Lower leg skin (tissue), 4 donors: ENCODE measurements at regions not wholly inside any gene's neighbourhood (a gene's known extent, or its start where the extent isn't known, plus 50 kb on each side); places are given as distances from the start of the nearest gene placed in this dataset.

Experiments used
- DNase-seq, 2 donors: peaks; one replicate each; pipeline ENCODE4 v3.0.0-alpha.2; 2019; ENCODE audit warnings: low spot score in 2 of 2
- H3K4me3 ChIP-seq: fragments of 200-600 bp; sonication (generic); 2 replicates; pipeline ENCODE4 v1.5.1; 2017; ENCODE audit warnings: mild to moderate bottlenecking, low read depth; ENCODE audit not compliant: poor library complexity, severe bottlenecking
- POLR2A ChIP-seq, 2 donors: fragments of 450-650 bp; IDR thresholded peaks; one replicate each; pipeline ENCODE4 v1.6.1; 2016 to 2017; ENCODE audit warnings: antibody characterized with exemption in 2 of 2, mild to moderate bottlenecking in 1 of 2, moderate library complexity in 1 of 2
- WGBS, 2 donors: methylation state at CpG; one replicate each; pipeline ENCODE4 v1.1.5; 2018; 5-methylcytosine and 5-hydroxymethylcytosine counted together
- intact Hi-C: fragments of 100-400 bp; cut with DNase I; formaldehyde crosslinking; loops from one replicate; pipeline ENCODE4 v1.15.0; 2023; ENCODE audit warnings: low total_unique reads
- TF ChIP-seq, protein P1 (sequence below), 3 donors: fragments of 450-650 bp; IDR thresholded peaks; one replicate each; pipeline ENCODE4 v1.5.1; 2016; ENCODE audit warnings: antibody characterized with exemption in 3 of 3, mild to moderate bottlenecking in 3 of 3, moderate library complexity in 2 of 3

- 57 to 68% methylated on average over 3 of the region's 3 CpGs for WGBS, 2 donors
- no peak for TF ChIP-seq POLR2A (IDR thresholded peaks at IDR 0.05)
- TF ChIP-seq, protein P1, sequence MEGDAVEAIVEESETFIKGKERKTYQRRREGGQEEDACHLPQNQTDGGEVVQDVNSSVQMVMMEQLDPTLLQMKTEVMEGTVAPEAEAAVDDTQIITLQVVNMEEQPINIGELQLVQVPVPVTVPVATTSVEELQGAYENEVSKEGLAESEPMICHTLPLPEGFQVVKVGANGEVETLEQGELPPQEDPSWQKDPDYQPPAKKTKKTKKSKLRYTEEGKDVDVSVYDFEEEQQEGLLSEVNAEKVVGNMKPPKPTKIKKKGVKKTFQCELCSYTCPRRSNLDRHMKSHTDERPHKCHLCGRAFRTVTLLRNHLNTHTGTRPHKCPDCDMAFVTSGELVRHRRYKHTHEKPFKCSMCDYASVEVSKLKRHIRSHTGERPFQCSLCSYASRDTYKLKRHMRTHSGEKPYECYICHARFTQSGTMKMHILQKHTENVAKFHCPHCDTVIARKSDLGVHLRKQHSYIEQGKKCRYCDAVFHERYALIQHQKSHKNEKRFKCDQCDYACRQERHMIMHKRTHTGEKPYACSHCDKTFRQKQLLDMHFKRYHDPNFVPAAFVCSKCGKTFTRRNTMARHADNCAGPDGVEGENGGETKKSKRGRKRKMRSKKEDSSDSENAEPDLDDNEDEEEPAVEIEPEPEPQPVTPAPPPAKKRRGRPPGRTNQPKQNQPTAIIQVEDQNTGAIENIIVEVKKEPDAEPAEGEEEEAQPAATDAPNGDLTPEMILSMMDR (IDR thresholded peaks at IDR 0.05) = no peak
- no peak overlapping the region for H3K4me3 ChIP-seq
- intact Hi-C loops = no loop called here
- peak in 1 of 2 donors; percentile 13 for DNase-seq
Observed at GRCh38 chr3:44048196-44048924, 193.3 kb upstream of the TOPAZ1 start.

GRCh38 chr3:44048949-44049348, 192.7 kb upstream of the TOPAZ1 start:
- WGBS, 2 donors = 77 to 88% methylated on average over 2 of the region's 2 CpGs
- H3K4me3 ChIP-seq = no peak overlapping the region
- peak in 1 of 2 donors; percentile 20 for DNase-seq
- no peak for TF ChIP-seq POLR2A (IDR thresholded peaks at IDR 0.05)
- intact Hi-C loops = no loop called here

DNA sequence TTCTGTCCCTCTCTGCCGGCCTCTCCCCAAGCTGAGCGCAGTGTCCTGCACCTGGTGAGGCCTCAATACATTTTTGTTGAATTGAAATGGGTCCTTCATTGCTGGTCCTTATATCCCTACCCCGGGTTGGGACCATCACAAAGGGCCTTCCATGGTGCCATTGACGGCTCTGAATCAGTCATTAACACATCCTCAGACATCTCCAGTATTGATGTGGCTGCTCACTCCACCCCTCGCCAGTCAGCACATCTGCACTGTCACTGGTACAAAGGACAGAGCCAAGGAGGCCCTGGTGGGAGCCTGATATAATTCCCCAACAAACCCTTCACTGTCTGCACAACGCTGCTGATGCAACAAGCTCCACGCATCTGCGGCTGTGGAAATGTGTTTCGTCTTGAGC, 191.6 kb upstream of the TOPAZ1 start:
- intact Hi-C loops = no loop called here
- H3K4me3 ChIP-seq = no peak overlapping the region
- TF ChIP-seq POLR2A (IDR thresholded peaks at IDR 0.05) = no peak
- TF ChIP-seq, protein P1 (IDR thresholded peaks at IDR 0.05) = no peak
- 85 to 93% methylated on average over 9 of the region's 9 CpGs for WGBS, 2 donors
- peak in 1 of 2 donors; percentile 25 for DNase-seq

DNA sequence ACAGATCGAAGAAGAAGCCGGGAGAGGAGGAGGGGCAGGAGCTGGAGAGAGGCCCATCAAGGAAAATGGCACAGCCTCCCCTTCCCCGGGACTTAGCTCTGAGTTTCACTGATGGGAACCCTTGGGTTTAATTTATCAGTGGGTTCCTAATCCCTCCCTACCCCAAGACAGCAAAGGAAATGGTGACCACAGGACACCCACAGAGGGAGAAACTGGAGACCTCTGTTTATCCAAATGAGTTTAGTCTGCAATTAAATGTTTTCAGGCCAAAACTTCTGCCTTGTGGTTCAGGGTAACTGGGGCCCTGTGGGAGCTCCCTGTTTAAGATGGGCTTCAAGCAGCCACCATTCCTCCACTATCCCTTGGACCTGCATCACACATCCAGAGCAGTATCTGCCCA, 190.8 kb upstream of the TOPAZ1 start:
- TF ChIP-seq, protein P1 (IDR thresholded peaks at IDR 0.05) = no peak
- no peak for TF ChIP-seq POLR2A (IDR thresholded peaks at IDR 0.05)
- 84 to 88% methylated on average over 3 of the region's 3 CpGs for WGBS, 2 donors
- H3K4me3 ChIP-seq = no peak overlapping the region
- peak in 1 of 2 donors; percentile 45 for DNase-seq
- intact Hi-C loops = no loop called here

DNA sequence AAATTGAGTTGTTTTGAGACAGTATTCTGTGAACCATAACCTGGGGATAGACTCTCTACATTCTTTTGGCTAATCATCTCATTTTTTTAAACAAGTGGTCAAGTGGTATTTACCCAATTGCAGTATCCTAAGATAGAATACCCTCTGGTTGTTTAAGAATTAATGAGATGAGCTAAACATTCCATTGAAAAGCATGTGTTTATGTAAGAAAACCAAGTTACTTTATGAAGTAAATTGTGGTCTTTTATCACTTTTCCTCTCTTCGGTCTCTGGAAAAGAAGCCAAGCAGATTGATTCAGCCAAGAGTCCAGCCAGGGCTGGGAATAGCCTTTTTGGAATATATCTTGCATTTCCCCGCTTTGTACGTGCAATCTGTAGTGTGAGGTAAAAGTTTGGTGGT, 185.7 kb upstream of the TOPAZ1 start:
- DNase-seq = no peak
- TF ChIP-seq POLR2A (IDR thresholded peaks at IDR 0.05) = no peak
- TF ChIP-seq, protein P1 (IDR thresholded peaks at IDR 0.05) = no peak
- no peak overlapping the region for H3K4me3 ChIP-seq
- intact Hi-C loops = no loop called here
- WGBS, 2 donors = 86 to 91% methylated on average over 3 of the region's 3 CpGs

DNA sequence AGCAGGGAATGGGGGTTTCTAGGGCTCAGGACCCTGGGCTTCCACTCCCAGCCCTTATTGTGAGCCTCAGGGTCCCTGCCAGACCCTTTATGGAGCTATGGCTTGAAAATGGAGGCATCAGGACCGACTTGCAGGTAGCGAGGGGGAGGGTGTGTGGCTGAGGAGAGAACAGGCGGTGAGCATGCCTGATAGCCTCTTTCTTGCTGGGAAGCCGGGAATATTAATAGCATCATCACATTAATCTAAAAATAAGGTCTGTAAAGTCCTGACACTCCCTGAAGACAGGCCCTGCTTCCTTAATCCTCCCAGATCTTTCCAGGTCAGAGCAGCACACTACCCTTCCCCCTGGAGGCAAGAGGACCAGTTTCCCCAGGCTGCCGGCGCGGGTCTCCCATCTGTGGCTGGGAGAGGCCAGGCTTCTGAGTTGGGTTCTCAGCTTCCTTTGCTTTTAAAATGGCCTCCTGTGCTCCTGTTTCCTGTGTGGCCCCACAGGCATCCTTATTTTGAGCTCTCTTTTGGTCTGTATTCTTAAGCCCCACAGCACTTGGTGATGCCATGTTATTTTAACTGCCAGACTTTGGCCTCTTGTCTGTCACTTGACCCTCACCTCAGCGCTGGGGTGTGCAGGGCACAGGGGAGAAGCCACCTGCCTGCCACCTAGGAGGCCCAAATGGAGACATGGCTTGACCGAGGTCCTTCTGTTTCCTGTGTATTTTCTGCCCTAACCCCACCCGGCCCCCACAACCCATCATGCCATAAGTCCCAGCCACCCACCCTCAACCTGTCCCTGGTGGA, 185.0 kb upstream of the TOPAZ1 start:
- TF ChIP-seq POLR2A (IDR thresholded peaks at IDR 0.05) = no peak
- TF ChIP-seq, protein P1 (IDR thresholded peaks at IDR 0.05) = no peak
- WGBS, 2 donors = 88% methylated on average over 10 of the region's 10 CpGs
- H3K4me3 ChIP-seq = no peak overlapping the region
- intact Hi-C loops = no loop called here
- DNase-seq = no peak
